Uterus (tissue), 3 donors: ENCODE measurements at regions not wholly inside any gene's neighbourhood (a gene's known extent, or its start where the extent isn't known, plus 50 kb on each side); places are given as distances from the start of the nearest gene placed in this dataset.

Experiments
- DNase-seq, 2 donors: peaks; one replicate each; pipeline ENCODE4 v3.0.0-alpha.2; 2019 to 2020
- H3K27ac ChIP-seq, 2 donors: fragments of 200-600 bp; sonication (generic); 1 replicate in 1 of 2; 2 replicates in 1 of 2; pipeline ENCODE4 v1.5.1; 2016 to 2018
- H3K27me3 ChIP-seq, 2 donors: fragments of 200-600 bp; sonication (generic); one replicate each; pipeline ENCODE4 v1.5.1; 2018 to 2019; ENCODE audit warnings: control low read depth in 1 of 2
- H3K36me3 ChIP-seq, 2 donors: fragments of 200-600 bp; sonication (generic); one replicate each; pipeline ENCODE4 v1.5.1; 2019; ENCODE audit warnings: control low read depth in 1 of 2
- H3K4me1 ChIP-seq, 2 donors: fragments of 200-600 bp; sonication (generic); one replicate each; pipeline ENCODE4 v1.5.1; 2018 to 2019; ENCODE audit warnings: control low read depth in 1 of 2
- H3K4me3 ChIP-seq, 2 donors: fragments of 200-600 bp; sonication (generic); 1 replicate in 1 of 2; 2 replicates in 1 of 2; pipeline ENCODE4 v1.5.1; 2018 to 2019; ENCODE audit warnings: mild to moderate bottlenecking in 1 of 2
- H3K9me3 ChIP-seq, 2 donors: fragments of 200-600 bp; sonication (generic); one replicate each; pipeline ENCODE4 v1.5.1; 2019; ENCODE audit warnings: control low read depth in 1 of 2
- CTCF ChIP-seq, 4 experiments: fragments of 200-600 bp in 2 of 4; fragments of 450-650 bp in 2 of 4; sonication (generic) in 2 of 4; IDR thresholded peaks; one replicate each; pipeline ENCODE4 v1.5.1; 2016 to 2019; ENCODE audit warnings: antibody characterized with exemption in 4 of 4, mild to moderate bottlenecking in 2 of 4, moderate library complexity in 1 of 4
- POLR2A ChIP-seq, 2 donors: fragments of 450-650 bp; IDR thresholded peaks; one replicate each; pipeline ENCODE4 v1.6.1; 2016; ENCODE audit warnings: antibody characterized with exemption in 2 of 2, mild to moderate bottlenecking in 1 of 2, moderate library complexity in 1 of 2
- intact Hi-C: fragments of 100-400 bp; cut with DNase I; formaldehyde crosslinking; loops from one replicate; pipeline ENCODE4 v1.15.1; 2023; ENCODE audit warnings: low total_unique reads
- donor health status: DM: yes; HTN: yes; CAD: no.

GRCh38 chr12:97666263-97666662 lies 203.7 kb downstream of the RMST start:
- intact Hi-C loops = no loop called here
- no peaks in the 10 kb centered on the region for H3K36me3 ChIP-seq
- H3K9me3 ChIP-seq = no peaks in the 10 kb centered on the region
- H3K4me1 ChIP-seq = no peaks in the 10 kb centered on the region
- H3K4me3 ChIP-seq = no peak overlapping the region
- no peak overlapping the region for H3K27ac ChIP-seq
- DNase-seq = no peak
- no peak for TF ChIP-seq POLR2A (IDR thresholded peaks at IDR 0.05)
- TF ChIP-seq CTCF (IDR thresholded peaks at IDR 0.05) = no peak
- H3K27me3 ChIP-seq = no peaks in the 10 kb centered on the region

- intact Hi-C loops = no loop called here
- H3K27ac ChIP-seq = no peak overlapping the region
- no peak for DNase-seq
Measured at GRCh38 chr12:97672870-97673269, 210.3 kb downstream of the RMST start.

GRCh38 chr12:97680751-97681150 lies 218.1 kb downstream of the RMST start:
- TF ChIP-seq POLR2A (IDR thresholded peaks at IDR 0.05) = no peak
- no peak for TF ChIP-seq CTCF (IDR thresholded peaks at IDR 0.05)
- intact Hi-C loops = no loop called here
- Histone ChIP-seq H3K27me3 (no peaks in the 10 kb centered on the region), H3K4me3 (no peak overlapping the region), H3K27ac (no peak overlapping the region), H3K36me3 (no peaks in the 10 kb centered on the region), H3K4me1 (no peaks in the 10 kb centered on the region), H3K9me3 (no peaks in the 10 kb centered on the region)
- DNase-seq = no peak

More at GRCh38 chr12:97672870-97673269, 210.3 kb downstream of the RMST start:
- Histone ChIP-seq H3K27me3 (no peaks in the 10 kb centered on the region), H3K4me1 (no peaks in the 10 kb centered on the region), H3K36me3 (no peaks in the 10 kb centered on the region), H3K9me3 (no peaks in the 10 kb centered on the region), H3K4me3 (no peak overlapping the region)
- no peak for TF ChIP-seq POLR2A (IDR thresholded peaks at IDR 0.05)
- no peak for TF ChIP-seq CTCF (IDR thresholded peaks at IDR 0.05)

GRCh38 chr12:97681612-97682504 lies 219.3 kb downstream of the RMST start:
- DNase-seq = no peak
- no peak for TF ChIP-seq CTCF (IDR thresholded peaks at IDR 0.05)
- TF ChIP-seq POLR2A (IDR thresholded peaks at IDR 0.05) = no peak
- intact Hi-C loops = no loop called here

GRCh38 chr12:97685360-97685759 lies 222.8 kb downstream of the RMST start:
- Histone ChIP-seq H3K9me3 (no peaks in the 10 kb centered on the region), H3K27me3 (no peaks in the 10 kb centered on the region), H3K36me3 (no peaks in the 10 kb centered on the region), H3K4me1 (no peaks in the 10 kb centered on the region), H3K27ac (no peak overlapping the region), H3K4me3 (no peak overlapping the region)
- TF ChIP-seq POLR2A (IDR thresholded peaks at IDR 0.05) (no peak), CTCF (IDR thresholded peaks at IDR 0.05) (no peak)
- intact Hi-C loops = no loop called here
- no peak for DNase-seq

More at GRCh38 chr12:97681612-97682504, 219.3 kb downstream of the RMST start:
- Histone ChIP-seq H3K27ac (no peak overlapping the region), H3K4me3 (no peak overlapping the region), H3K36me3 (no peaks in the 10 kb centered on the region), H3K4me1 (no peaks in the 10 kb centered on the region), H3K27me3 (no peaks in the 10 kb centered on the region), H3K9me3 (no peaks in the 10 kb centered on the region)
